ENCODE measurements at regions not wholly inside any gene's neighbourhood (a gene's known extent, or its start where the extent isn't known, plus 50 kb on each side); places are given as distances from the start of the nearest gene placed in this dataset.

GRCh38 chr16:51813609-51814008 lies 662.5 kb upstream of the SALL1 start:
- no peak for DNase-seq

GRCh38 chr16:51812945-51813344 lies 661.9 kb upstream of the SALL1 start:
- no peak for DNase-seq

GRCh38 chr16:51807551-51807950 lies 656.5 kb upstream of the SALL1 start:
- no peak for DNase-seq

GRCh38 chr16:51801635-51802034 lies 650.6 kb upstream of the SALL1 start:
- DNase-seq: no peak

GRCh38 chr16:51797669-51798259 lies 646.7 kb upstream of the SALL1 start:
- DNase-seq: no peak

- DNase-seq: no peak
Observed at GRCh38 chr16:51779240-51779639, 628.2 kb upstream of the SALL1 start.

- no peak for DNase-seq
Observed at GRCh38 chr16:51773071-51773890, 622.2 kb upstream of the SALL1 start.

GRCh38 chr16:51766739-51767138 lies 615.7 kb upstream of the SALL1 start:
- DNase-seq: no peak

- DNase-seq: no peak
Observed at GRCh38 chr16:51763072-51763661, 612.1 kb upstream of the SALL1 start.

- DNase-seq: peak in 53 of 56 donors; percentile 12 to 90 (median 67)
Observed at GRCh38 chr16:51762081-51762996, 611.3 kb upstream of the SALL1 start.

GRCh38 chr16:51761001-51761400 lies 609.9 kb upstream of the SALL1 start:
- DNase-seq: no peak

- peak in 1 of 56 donors; percentile 15 for DNase-seq
Observed at GRCh38 chr16:51759999-51760398, 608.9 kb upstream of the SALL1 start.

GRCh38 chr16:51759329-51759728 lies 608.3 kb upstream of the SALL1 start:
- no peak for DNase-seq

GRCh38 chr16:51757921-51758479 lies 606.9 kb upstream of the SALL1 start:
- DNase-seq: no peak

- no peak for DNase-seq
Observed at GRCh38 chr16:51757505-51757904, 606.4 kb upstream of the SALL1 start.

GRCh38 chr16:51757124-51757470 lies 606.0 kb upstream of the SALL1 start:
- DNase-seq: no peak

- DNase-seq: peak in 1 of 56 donors; percentile 2
Observed at GRCh38 chr16:51756447-51757123, 605.5 kb upstream of the SALL1 start.

- no peak for DNase-seq
Observed at GRCh38 chr16:51755577-51756355, 604.7 kb upstream of the SALL1 start.

- DNase-seq: peak in 12 of 56 donors; percentile 4 to 42 (median 14)
Observed at GRCh38 chr16:51755039-51755501, 604.0 kb upstream of the SALL1 start.

Measured in nucleus accumbens (tissue), 56 donors.